ENCODE measurements at regions not wholly inside any gene's neighbourhood (a gene's known extent, or its start where the extent isn't known, plus 50 kb on each side); places are given as distances from the start of the nearest gene placed in this dataset.

- H4K20me1 ChIP-seq (ENCODE audit: insufficient read depth, low read length): no peaks in the 10 kb centered on the region
- no peak for FAIRE-seq
Observed at GRCh38 chr2:126378176-126378575, 277.8 kb upstream of the GYPC start.

More at GRCh38 chr2:126378176-126378575, 277.8 kb upstream of the GYPC start:
- ChIA-PET POLR2A (no interaction called here), CTCF (ENCODE audit: low intra/inter-chr PET ratio, low total read pairs) (no interaction called here)
- intact Hi-C loops (cut with micrococcal nuclease; ENCODE audit: unreplicated experiment): no loop called here
- H3K4me3 ChIP-seq (replicated peaks in 1 of 3; ENCODE audit: insufficient read depth in 1 of 3, low read depth in 2 of 3, low read length in 3 of 3): no peak overlapping the region
- in situ Hi-C loops (cut with HindIII; ENCODE audit: extremely low pct_ligation_motif_present, low pct_unique_long_range_greater_than_20kb): no loop called here
- no peaks in the 10 kb centered on the region for H3K27me3 ChIP-seq (ENCODE audit: control insufficient read depth in 1 of 2, insufficient read depth in 2 of 2, low read length in 2 of 2)
- no peaks in the 10 kb centered on the region for H3K4me1 ChIP-seq (ENCODE audit: insufficient read depth, low read length)
- 2% methylated on average over 1 of the region's 1 CpG for WGBS (ENCODE audit: low lambda C conversion rate)
- H3K9me3 ChIP-seq (ENCODE audit: low read length): peaks cover 6% of the 10 kb centered on the region; the same call in 1 of the 2 replicates
- no peak for DNase-seq (ENCODE audit: low spot score)
- no peaks in the 10 kb centered on the region for H3K36me3 ChIP-seq (replicated peaks in 1 of 2; ENCODE audit: control insufficient read depth in 1 of 2, insufficient read depth in 2 of 2, low read length in 2 of 2)
- no peak for TF ChIP-seq HDAC2 (CRISPR knock-in tag; IDR thresholded peaks at IDR 0.05)
- TF ChIP-seq, protein P1, sequence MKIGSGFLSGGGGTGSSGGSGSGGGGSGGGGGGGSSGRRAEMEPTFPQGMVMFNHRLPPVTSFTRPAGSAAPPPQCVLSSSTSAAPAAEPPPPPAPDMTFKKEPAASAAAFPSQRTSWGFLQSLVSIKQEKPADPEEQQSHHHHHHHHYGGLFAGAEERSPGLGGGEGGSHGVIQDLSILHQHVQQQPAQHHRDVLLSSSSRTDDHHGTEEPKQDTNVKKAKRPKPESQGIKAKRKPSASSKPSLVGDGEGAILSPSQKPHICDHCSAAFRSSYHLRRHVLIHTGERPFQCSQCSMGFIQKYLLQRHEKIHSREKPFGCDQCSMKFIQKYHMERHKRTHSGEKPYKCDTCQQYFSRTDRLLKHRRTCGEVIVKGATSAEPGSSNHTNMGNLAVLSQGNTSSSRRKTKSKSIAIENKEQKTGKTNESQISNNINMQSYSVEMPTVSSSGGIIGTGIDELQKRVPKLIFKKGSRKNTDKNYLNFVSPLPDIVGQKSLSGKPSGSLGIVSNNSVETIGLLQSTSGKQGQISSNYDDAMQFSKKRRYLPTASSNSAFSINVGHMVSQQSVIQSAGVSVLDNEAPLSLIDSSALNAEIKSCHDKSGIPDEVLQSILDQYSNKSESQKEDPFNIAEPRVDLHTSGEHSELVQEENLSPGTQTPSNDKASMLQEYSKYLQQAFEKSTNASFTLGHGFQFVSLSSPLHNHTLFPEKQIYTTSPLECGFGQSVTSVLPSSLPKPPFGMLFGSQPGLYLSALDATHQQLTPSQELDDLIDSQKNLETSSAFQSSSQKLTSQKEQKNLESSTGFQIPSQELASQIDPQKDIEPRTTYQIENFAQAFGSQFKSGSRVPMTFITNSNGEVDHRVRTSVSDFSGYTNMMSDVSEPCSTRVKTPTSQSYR (CRISPR knock-in tag; IDR thresholded peaks at IDR 0.05; ENCODE audit: borderline replicate concordance): no peak
- TF ChIP-seq CENPX (CRISPR knock-in tag; IDR thresholded peaks at IDR 0.05): no peak
- TF ChIP-seq ZNF550 (CRISPR knock-in tag; IDR thresholded peaks at IDR 0.05; ENCODE audit: borderline replicate concordance): no peak
- TF ChIP-seq, protein P2, sequence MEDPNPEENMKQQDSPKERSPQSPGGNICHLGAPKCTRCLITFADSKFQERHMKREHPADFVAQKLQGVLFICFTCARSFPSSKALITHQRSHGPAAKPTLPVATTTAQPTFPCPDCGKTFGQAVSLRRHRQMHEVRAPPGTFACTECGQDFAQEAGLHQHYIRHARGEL (CRISPR knock-in tag; IDR thresholded peaks at IDR 0.05): no peak
- TF ChIP-seq NFATC3 (CRISPR knock-in tag; IDR thresholded peaks at IDR 0.05): no peak
- TF ChIP-seq, protein P3, sequence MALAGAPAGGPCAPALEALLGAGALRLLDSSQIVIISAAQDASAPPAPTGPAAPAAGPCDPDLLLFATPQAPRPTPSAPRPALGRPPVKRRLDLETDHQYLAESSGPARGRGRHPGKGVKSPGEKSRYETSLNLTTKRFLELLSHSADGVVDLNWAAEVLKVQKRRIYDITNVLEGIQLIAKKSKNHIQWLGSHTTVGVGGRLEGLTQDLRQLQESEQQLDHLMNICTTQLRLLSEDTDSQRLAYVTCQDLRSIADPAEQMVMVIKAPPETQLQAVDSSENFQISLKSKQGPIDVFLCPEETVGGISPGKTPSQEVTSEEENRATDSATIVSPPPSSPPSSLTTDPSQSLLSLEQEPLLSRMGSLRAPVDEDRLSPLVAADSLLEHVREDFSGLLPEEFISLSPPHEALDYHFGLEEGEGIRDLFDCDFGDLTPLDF (CRISPR knock-in tag; IDR thresholded peaks at IDR 0.05): no peak
- TF ChIP-seq, protein P4, sequence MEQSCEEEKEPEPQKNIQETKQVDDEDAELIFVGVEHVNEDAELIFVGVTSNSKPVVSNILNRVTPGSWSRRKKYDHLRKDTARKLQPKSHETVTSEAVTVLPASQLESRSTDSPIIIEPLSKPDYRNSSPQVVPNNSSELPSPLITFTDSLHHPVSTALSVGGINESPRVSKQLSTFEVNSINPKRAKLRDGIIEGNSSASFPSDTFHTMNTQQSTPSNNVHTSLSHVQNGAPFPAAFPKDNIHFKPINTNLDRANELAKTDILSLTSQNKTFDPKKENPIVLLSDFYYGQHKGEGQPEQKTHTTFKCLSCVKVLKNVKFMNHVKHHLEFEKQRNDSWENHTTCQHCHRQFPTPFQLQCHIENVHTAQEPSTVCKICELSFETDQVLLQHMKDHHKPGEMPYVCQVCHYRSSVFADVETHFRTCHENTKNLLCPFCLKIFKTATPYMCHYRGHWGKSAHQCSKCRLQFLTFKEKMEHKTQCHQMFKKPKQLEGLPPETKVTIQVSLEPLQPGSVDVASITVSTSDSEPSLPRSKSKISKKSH (CRISPR knock-in tag; IDR thresholded peaks at IDR 0.05; ENCODE audit: borderline replicate concordance): no peak
- TF ChIP-seq, protein P5, sequence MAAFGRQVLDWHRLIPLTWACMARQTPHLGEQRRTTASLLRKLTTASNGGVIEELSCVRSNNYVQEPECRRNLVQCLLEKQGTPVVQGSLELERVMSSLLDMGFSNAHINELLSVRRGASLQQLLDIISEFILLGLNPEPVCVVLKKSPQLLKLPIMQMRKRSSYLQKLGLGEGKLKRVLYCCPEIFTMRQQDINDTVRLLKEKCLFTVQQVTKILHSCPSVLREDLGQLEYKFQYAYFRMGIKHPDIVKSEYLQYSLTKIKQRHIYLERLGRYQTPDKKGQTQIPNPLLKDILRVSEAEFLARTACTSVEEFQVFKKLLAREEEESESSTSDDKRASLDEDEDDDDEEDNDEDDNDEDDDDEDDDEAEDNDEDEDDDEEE (CRISPR knock-in tag; IDR thresholded peaks at IDR 0.05): no peak
- TF ChIP-seq ZNF501 (CRISPR knock-in tag; IDR thresholded peaks at IDR 0.05): no peak
- H3K4me2 ChIP-seq (ENCODE audit: low read depth, low read length): no peak overlapping the region
- no TSS peak for BruUV-seq (replicated peaks)
- H3K9ac ChIP-seq (ENCODE audit: insufficient read depth, low read depth, low read length): no peak overlapping the region
- H3K27ac ChIP-seq (ENCODE audit: extremely low read length, insufficient read depth, low read length): no peak overlapping the region
- no peaks in the 10 kb centered on the region for H3K79me2 ChIP-seq (ENCODE audit: insufficient read depth, low read length)
- H2AFZ ChIP-seq (ENCODE audit: low read length): no peak overlapping the region
- ATAC-seq: no peak

Data from HepG2 (cell line).